WI38 (cell line): ENCODE measurements at regions not wholly inside any gene's neighbourhood (a gene's known extent, or its start where the extent isn't known, plus 50 kb on each side); places are given as distances from the start of the nearest gene placed in this dataset.
"Not testable (repeated sequence)": the region's sequence is repeated elsewhere in the genome, so short reads cannot be mapped to it uniquely, and the experiment has no call there.

Experiments used
- H3K4me3 ChIP-seq: 2 replicates; pipeline ENCODE4 v1.5.1; 2011; ENCODE audit warnings: low read depth, mild to moderate bottlenecking, control low read depth, low read length
- CTCF ChIP-seq: IDR thresholded peaks from 2 replicates; pipeline ENCODE4 v1.5.1; 2012; ENCODE audit warnings: low read depth, mild to moderate bottlenecking, control low read depth, low read length

DNA sequence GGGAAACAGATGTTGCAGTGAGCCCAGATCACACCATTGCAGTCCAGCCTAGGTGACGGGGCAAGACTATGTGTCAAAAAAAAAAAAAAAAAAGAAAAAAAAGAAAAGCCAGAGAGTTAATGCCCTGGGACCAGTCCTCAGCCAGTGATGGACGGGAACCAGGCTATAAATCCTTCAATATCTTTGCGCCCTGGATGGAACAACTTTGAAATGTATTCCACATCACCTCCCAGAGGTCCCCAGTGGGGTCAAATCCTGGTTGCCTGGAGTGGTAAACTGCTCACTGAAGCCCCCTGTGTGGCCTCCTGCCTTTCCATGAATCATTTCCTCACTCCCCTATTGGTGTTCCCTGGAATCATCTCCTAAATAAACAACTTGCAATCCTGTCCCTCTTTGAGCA lies 166.9 kb downstream of the DEFB131A start:
- no peak for TF ChIP-seq CTCF
- H3K4me3 ChIP-seq = no peak overlapping the region

GRCh38 chr4:9636411-9636810 lies 145.0 kb upstream of the DRD5 start:
- H3K4me3 ChIP-seq = not testable (repeated sequence)

GRCh38 chr4:9659678-9660077 lies 121.8 kb upstream of the DRD5 start:
- not testable (repeated sequence) for H3K4me3 ChIP-seq

- not testable (repeated sequence) for H3K4me3 ChIP-seq
Measured at GRCh38 chr4:9660955-9661354, 120.5 kb upstream of the DRD5 start.

DNA sequence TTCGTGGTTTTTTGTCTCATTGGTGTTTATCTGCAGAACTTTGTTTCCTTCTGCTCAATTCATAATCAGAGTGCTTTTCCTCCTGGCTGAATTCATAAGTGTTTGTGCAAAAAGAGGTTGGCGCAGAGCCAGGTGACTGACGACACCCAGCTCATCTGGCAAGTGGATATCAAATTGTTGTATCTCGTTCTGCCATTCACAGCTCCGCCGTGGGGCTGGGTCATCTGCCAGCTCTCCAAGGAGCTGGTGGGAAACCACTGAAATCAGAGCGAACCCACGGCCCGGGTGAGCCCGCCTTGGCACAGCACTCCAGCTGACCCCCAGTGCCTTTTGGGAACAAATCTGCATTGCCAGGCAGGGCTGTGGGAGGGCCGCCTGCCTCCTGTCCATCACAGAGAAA lies 110.7 kb upstream of the DRD5 start:
- H3K4me3 ChIP-seq = not testable (repeated sequence)

DNA sequence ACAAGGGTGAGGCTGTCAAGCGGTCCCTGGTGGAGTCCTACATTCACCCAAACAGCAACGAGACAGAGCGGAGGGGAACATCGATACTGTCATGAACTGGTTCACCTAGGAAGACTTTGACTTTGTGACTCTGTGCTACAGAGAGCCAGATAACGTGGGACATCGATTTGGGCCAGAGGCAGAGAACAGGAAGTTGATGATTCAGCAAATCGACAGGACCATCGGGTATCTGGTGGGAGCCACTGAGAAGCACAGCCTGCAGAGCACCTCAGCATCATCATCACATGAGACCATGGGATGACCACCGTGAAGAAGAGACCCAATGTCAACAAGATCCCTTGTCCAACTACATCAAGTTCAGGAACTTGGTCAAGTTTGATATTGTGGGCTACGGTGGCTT lies 104.1 kb upstream of the DRD5 start:
- not testable (repeated sequence) for H3K4me3 ChIP-seq

- no peak overlapping the region for H3K4me3 ChIP-seq
- no peak for TF ChIP-seq CTCF
Measured at GRCh38 chr4:9679704-9680478, 101.5 kb upstream of the DRD5 start.

DNA sequence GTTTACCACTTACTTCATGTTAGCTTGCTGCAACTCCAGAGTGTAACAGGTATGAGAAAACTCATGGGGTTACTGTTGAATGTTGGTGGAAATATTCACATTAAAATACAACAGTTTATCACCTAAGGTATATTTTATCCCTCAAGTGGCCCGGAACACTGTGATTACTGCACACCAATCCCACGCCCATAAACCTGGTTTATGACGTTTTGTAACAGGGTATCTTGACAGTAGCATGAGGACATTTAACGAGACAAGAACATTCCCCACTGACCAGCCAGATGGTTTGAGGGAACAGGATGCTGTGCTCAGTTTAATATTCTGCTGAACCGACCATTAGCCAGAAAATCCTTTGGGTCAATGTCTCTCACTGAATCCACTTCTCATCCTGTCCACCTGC lies 98.3 kb upstream of the DRD5 start:
- not testable (repeated sequence) for H3K4me3 ChIP-seq

GRCh38 chr4:9685016-9685415 lies 96.4 kb upstream of the DRD5 start:
- H3K4me3 ChIP-seq = not testable (repeated sequence)

GRCh38 chr4:9685692-9686091 lies 95.7 kb upstream of the DRD5 start:
- no peak overlapping the region for H3K4me3 ChIP-seq
- TF ChIP-seq CTCF = no peak

- H3K4me3 ChIP-seq = not testable (repeated sequence)
Measured at GRCh38 chr4:9690636-9691237, 90.7 kb upstream of the DRD5 start.
